Subcutaneous abdominal adipose tissue (tissue), 5 donors: ENCODE measurements at regions not wholly inside any gene's neighbourhood (a gene's known extent, or its start where the extent isn't known, plus 50 kb on each side); places are given as distances from the start of the nearest gene placed in this dataset.

Experiments
- H3K27ac ChIP-seq: one replicate; pipeline ENCODE4 v1.7.0; 2013; ENCODE audit warnings: low read depth, mild to moderate bottlenecking, inconsistent platforms, low read length, moderate library complexity
- H3K27me3 ChIP-seq, 5 donors: one replicate each; pipeline ENCODE4 v1.7.0; 2013; ENCODE audit warnings: low read length in 5 of 5, inconsistent platforms in 1 of 5; ENCODE audit not compliant: control insufficient read depth in 5 of 5, insufficient read depth in 4 of 5
- H3K36me3 ChIP-seq, 5 donors: one replicate each; pipeline ENCODE4 v1.7.0; 2013; ENCODE audit warnings: low read length in 5 of 5; ENCODE audit not compliant: control insufficient read depth in 5 of 5, insufficient read depth in 5 of 5
- H3K4me1 ChIP-seq, 5 donors: one replicate each; pipeline ENCODE4 v1.7.0; 2013; ENCODE audit warnings: low read length in 5 of 5, mild to moderate bottlenecking in 3 of 5, moderate library complexity in 1 of 5; ENCODE audit not compliant: control insufficient read depth in 5 of 5, insufficient read depth in 5 of 5
- H3K4me3 ChIP-seq, 5 donors: one replicate each; pipeline ENCODE4 v1.7.0; 2013; ENCODE audit warnings: low read length in 5 of 5, low read depth in 1 of 5
- H3K9ac ChIP-seq, 5 donors: one replicate each; pipeline ENCODE4 v1.7.0; 2013; ENCODE audit warnings: low read length in 5 of 5, mild to moderate bottlenecking in 4 of 5, moderate library complexity in 3 of 5
- H3K9me3 ChIP-seq, 5 donors: one replicate each; pipeline ENCODE4 v1.7.0; 2013; ENCODE audit warnings: low read length in 5 of 5; ENCODE audit not compliant: control insufficient read depth in 5 of 5
- donor health status: healthy.
- donor health status: healthy.
- donor health status: healthy.
- donor health status: healthy.
- donor health status: healthy.

DNA sequence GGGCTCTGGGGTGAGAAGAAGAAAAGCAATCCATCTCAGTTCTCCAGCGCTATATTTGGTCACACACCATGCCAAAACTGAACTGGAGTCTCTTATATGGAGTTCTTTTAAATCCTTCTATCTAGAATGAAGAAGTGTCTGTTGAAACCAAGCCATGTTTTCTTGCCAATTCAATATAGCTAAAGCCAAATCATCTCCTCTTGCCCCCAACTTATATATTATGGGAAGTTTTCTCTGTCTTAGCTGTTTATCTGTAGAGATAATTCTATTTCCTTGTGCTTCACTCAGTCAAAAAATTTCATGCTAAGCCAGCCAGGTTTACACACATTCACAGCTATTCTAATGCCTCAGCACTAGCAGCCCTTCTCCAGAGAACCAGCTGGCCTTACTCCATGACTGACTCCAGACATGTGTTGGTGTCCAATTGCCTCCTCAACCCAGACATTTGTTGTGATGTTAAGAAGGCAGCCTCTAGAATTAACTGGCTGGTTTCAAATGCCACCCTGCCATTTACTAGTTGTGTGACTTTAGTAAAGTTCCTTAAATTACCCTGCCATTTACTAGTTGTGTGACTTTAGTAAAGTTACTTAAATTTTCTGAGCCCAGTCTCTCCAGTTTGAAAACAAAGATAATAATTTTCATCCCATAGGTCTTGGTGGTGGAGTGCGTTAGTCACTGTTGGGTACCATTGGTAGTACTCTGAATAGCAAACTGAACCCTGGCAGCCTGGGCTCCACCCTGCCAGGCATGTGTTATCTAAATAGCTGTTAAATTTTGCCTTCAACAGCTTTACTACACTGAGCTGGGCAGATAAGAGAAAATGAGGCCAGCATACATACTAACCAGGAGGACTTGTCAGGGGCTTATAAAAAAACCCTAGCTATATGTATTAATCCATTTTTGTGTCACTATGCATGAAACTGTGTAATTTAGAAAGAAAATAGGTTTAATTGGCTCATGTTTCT lies 525.1 kb downstream of the LMO7 start:
- Histone ChIP-seq H3K9me3 (no peaks in the 10 kb centered on the region), H3K4me1 (no peaks in the 10 kb centered on the region), H3K27ac (no peak overlapping the region), H3K4me3 (no peak overlapping the region), H3K27me3 (no peaks in the 10 kb centered on the region), H3K9ac (no peak overlapping the region), H3K36me3 (no peaks in the 10 kb centered on the region)

DNA sequence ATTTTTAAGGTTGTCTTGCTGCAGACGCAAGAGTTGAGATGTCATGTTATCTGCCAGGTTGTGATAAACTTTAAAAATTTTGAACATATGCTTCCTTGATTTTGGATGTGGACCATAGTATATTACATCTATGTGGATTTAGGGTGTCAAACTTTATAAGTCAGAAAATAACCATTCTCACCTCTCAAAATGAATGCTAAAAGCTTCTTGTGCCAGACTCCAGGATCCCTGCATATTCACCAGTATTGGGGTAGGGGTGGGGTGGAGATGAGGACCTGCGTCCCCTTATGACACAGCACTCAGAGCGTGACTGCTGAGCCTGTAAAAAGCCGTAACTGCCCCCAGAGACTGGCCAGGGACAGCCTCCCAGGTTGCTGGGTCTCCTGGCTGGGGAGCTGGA lies 524.4 kb downstream of the LMO7 start:
- Histone ChIP-seq H3K27me3 (no peaks in the 10 kb centered on the region), H3K4me1 (no peaks in the 10 kb centered on the region), H3K27ac (no peak overlapping the region), H3K9me3 (no peaks in the 10 kb centered on the region), H3K36me3 (no peaks in the 10 kb centered on the region), H3K9ac (no peak overlapping the region), H3K4me3 (no peak overlapping the region)

DNA sequence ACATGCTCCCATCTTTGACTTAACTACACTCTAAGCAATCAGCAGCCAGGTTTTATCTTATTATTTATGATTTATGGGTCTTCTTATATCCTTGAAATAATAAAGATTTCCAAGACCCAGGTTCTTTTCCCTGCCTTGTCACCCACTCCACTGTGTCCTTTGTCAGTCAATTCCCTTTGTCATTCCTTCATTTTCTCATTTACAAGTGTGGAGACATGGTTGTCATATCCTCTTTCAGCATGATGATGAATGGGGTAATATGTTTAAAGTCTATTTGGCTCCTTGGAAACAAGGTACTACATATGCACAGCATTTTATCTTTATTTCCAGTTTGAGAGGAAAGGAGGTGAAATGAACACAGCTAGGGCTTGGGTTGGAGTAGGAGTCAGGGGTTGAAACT lies 521.8 kb downstream of the LMO7 start:
- Histone ChIP-seq H3K9ac (no peak overlapping the region), H3K4me3 (no peak overlapping the region), H3K9me3 (no peaks in the 10 kb centered on the region), H3K4me1 (no peaks in the 10 kb centered on the region), H3K36me3 (no peaks in the 10 kb centered on the region), H3K27ac (no peak overlapping the region), H3K27me3 (no peaks in the 10 kb centered on the region)

DNA sequence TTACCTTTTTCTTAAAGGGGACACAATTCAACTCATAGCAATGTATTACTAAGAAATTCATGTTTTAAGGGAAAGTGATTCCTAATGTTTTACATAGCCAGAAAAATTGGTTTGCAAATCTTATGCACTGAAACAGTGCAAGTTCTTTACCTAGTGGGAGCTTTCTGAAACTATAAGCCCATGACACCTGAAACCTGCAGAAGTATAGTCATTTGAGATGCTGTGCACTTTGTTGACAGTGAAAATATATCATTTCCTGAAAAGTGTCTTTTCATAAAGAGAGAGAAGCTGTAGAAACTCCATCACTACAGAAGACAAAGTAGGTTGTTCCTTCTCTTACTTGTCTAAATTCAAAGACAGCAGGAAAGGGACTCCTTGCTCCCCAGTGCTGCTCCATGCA lies 517.1 kb downstream of the LMO7 start:
- Histone ChIP-seq H3K4me3 (no peak overlapping the region), H3K9me3 (no peaks in the 10 kb centered on the region), H3K27me3 (no peaks in the 10 kb centered on the region), H3K36me3 (no peaks in the 10 kb centered on the region), H3K4me1 (no peaks in the 10 kb centered on the region), H3K9ac (no peak overlapping the region), H3K27ac (no peak overlapping the region)

DNA sequence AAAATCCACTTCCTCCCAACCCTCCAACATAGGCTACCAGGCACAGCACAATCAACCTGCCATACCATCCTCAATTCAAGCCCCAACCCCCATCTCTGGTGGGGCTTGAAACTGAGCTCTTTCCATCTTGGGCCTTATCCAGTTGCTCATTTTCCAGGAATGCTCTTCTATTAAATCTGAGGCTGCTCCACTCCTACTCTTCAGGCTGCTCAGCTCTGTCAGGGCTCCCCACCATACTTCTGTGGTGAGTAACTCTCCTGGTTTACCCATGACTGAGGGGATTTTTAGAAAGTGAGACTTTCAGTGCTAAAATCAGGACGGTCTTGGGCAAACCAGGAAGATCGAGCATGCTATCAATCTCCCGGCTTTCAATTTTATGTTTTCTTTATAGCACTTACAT lies 512.8 kb downstream of the LMO7 start:
- H3K9ac ChIP-seq, result no peak overlapping the region
- no peak overlapping the region for H3K4me3 ChIP-seq
- no peaks in the 10 kb centered on the region for H3K4me1 ChIP-seq
- no peaks in the 10 kb centered on the region for H3K9me3 ChIP-seq
- no peaks in the 10 kb centered on the region for H3K36me3 ChIP-seq
- H3K27ac ChIP-seq, result no peak overlapping the region
- no peaks in the 10 kb centered on the region for H3K27me3 ChIP-seq

DNA sequence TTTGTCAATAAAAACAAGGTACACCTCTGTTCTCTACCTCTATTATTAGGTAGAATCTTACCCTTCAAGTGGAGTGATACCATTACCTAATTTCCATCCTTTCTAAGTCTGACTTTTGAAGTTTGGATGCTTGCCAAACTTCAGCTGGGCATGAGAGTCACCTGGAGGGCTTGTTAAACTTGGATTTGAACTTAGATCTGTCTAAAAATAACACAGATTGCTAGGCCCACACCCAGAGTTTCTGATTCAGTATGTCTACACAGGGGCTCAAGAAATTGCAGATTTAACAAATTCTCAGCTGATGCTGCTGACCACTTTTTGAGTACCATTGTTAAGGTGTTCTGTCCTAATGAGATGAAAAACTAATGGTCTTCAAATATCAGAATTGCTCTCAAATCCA lies 512.2 kb downstream of the LMO7 start:
- Histone ChIP-seq H3K27me3 (no peaks in the 10 kb centered on the region), H3K9me3 (no peaks in the 10 kb centered on the region), H3K4me3 (no peak overlapping the region), H3K36me3 (no peaks in the 10 kb centered on the region), H3K27ac (no peak overlapping the region), H3K4me1 (no peaks in the 10 kb centered on the region), H3K9ac (no peak overlapping the region)

DNA sequence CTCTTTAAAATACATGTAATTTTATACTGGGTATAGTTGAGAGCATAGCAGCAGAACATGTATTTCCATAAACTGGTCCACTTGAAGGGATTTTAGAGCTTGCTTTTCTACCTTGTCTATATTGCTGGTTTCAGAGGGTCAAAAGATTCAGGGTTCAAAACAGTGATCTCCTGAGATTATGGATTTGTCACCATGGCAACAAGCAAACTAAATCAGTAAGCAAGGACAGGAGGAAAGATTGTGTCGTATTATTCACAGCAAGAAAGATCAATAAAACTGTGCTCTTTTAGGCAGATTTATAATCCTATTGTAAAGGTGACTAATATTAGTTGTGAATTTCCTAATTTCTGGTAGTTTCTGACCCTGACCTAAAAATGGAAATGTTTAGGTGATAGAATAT lies 496.4 kb downstream of the LMO7 start:
- no peaks in the 10 kb centered on the region for H3K9me3 ChIP-seq
- no peak overlapping the region for H3K27ac ChIP-seq

DNA sequence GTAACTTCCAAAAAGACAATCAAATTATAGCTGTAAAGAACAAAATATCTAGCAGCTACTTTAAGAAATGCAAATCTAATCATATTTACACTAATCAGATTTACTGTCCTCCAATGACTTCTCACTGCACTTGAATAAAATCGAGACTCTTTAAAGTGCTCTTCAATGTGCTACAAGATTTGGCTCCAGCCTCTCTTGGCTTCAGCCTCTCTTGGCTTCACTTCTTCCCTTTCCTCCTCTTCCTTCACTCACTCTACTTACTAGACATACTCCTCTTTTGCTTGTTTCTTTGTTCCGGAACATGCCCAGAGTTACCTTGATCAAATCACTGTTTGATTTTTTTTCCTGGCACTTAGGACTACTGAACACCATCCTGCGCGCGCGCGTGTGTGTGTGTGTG lies 495.4 kb downstream of the LMO7 start:
- no peak overlapping the region for H3K9ac ChIP-seq
- H3K36me3 ChIP-seq, result no peaks in the 10 kb centered on the region
- H3K27ac ChIP-seq, result no peak overlapping the region
- H3K27me3 ChIP-seq, result no peaks in the 10 kb centered on the region
- no peaks in the 10 kb centered on the region for H3K9me3 ChIP-seq
- no peaks in the 10 kb centered on the region for H3K4me1 ChIP-seq
- no peak overlapping the region for H3K4me3 ChIP-seq

More for the DNA sequence above, 496.4 kb downstream of the LMO7 start:
- no peak overlapping the region for H3K4me3 ChIP-seq
- no peak overlapping the region for H3K9ac ChIP-seq
- no peaks in the 10 kb centered on the region for H3K27me3 ChIP-seq
- no peaks in the 10 kb centered on the region for H3K4me1 ChIP-seq
- H3K36me3 ChIP-seq, result no peaks in the 10 kb centered on the region

DNA sequence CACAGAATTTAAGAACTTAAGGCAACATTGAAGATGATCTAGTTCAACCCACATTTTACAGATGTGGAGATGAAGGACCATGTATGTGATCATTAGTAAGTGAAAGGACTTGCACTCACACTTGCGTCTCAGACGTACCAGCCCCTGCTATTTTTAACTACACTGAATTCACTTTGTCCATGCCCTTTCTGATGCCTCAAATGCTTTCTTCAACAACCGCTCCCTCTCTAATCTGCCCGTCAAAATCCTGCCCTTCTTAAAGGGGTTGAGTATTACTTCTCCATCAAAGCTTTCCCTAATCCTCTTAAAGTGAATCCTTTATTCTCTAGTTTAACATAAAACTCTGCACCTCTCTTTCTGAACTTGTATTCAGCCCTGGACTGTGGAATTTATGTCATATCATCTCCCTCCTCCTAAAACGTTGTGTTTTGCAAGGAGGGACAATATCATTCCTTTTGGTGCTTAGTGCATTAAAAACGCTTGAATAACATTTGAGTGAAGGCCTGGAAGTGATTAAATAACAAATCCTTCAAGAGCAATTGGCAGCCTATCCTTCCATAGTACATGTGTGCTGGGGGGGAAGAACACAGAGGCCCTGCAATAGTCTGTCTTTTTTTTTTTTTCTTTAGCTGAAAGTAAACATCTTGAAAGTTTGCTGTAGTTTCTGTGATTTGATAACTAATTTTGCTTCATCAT lies 493.3 kb downstream of the LMO7 start:
- no peaks in the 10 kb centered on the region for H3K4me1 ChIP-seq
- no peaks in the 10 kb centered on the region for H3K36me3 ChIP-seq
- H3K27me3 ChIP-seq, result no peaks in the 10 kb centered on the region
- H3K27ac ChIP-seq, result no peak overlapping the region
- H3K9me3 ChIP-seq, result peaks cover 0 to 6% (median under 1%) of the 10 kb centered on the region in 5 donors
- no peak overlapping the region for H3K9ac ChIP-seq
- no peak overlapping the region for H3K4me3 ChIP-seq

DNA sequence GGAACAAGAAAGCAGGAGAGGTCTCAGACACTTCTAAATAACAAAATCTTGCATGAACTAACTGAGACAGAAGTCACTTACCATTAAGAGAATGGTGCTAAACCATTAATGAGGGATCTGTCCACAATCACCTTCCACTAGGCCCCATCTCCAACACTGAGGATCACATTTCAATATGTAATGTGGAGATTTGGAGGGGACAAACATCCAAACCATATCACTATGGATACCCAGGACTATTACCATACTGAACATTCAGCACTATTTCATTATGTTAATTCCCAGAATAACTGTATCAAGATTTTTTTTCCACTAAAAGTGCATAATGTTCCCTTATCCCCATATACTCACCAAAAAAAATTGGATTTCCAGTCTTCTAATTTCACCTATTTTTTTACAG lies 491.8 kb downstream of the LMO7 start:
- Histone ChIP-seq H3K27ac (no peak overlapping the region), H3K4me1 (no peaks in the 10 kb centered on the region), H3K9me3 (peaks cover 4 to 21% (median 16%) of the 10 kb centered on the region in 5 donors), H3K36me3 (no peaks in the 10 kb centered on the region), H3K4me3 (no peak overlapping the region), H3K27me3 (no peaks in the 10 kb centered on the region), H3K9ac (no peak overlapping the region)
